Astrocyte of the hippocampus (primary cell): ENCODE measurements at regions not wholly inside any gene's neighbourhood (a gene's known extent, or its start where the extent isn't known, plus 50 kb on each side); places are given as distances from the start of the nearest gene placed in this dataset.
"Not testable (repeated sequence)": the region's sequence is repeated elsewhere in the genome, so short reads cannot be mapped to it uniquely, and the experiment has no call there.

Source experiments
- DNase-seq: peaks from one replicate; pipeline ENCODE4 v3.0.0; 2011; ENCODE audit warnings: low read depth, low spot score

DNA sequence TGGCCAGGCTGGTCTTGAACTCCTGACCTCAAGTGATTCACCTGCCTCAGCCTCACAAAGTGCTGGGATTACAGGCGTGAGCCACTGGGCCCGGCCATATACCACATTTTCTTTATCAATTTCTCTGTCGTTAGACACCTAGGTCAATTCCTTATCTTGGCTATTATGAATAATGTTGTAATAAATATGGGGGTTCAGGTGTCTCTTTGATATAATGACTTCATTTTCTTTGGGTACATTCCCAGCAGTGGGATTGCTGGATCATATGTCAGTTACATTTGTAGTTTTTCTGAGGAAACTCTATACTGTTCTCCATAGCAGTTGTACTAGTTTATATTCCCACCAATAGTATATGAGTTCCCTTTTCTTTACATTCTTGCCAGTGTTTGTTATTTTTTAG lies 67.8 kb upstream of the DDHD1 start:
- no peak for DNase-seq

DNA sequence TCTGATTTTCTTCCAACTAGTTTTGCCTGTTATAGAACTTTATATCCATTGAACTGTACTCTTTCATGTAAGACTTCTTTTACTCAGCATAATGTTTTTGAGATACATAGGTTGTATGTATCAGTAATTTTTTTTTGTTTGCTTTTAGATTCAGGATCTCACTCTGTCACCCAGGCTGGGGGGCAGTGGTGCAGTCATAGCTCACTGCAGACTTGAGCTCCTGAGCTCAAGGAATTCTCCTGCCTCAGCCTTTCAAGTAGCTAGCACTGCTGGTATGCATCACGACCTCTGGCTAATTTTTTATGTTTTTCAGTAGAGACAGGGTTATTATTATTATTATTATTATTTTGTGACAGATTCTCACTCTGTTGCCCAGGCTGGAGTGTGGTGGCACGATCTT lies 65.0 kb upstream of the DDHD1 start:
- no peak for DNase-seq

DNA sequence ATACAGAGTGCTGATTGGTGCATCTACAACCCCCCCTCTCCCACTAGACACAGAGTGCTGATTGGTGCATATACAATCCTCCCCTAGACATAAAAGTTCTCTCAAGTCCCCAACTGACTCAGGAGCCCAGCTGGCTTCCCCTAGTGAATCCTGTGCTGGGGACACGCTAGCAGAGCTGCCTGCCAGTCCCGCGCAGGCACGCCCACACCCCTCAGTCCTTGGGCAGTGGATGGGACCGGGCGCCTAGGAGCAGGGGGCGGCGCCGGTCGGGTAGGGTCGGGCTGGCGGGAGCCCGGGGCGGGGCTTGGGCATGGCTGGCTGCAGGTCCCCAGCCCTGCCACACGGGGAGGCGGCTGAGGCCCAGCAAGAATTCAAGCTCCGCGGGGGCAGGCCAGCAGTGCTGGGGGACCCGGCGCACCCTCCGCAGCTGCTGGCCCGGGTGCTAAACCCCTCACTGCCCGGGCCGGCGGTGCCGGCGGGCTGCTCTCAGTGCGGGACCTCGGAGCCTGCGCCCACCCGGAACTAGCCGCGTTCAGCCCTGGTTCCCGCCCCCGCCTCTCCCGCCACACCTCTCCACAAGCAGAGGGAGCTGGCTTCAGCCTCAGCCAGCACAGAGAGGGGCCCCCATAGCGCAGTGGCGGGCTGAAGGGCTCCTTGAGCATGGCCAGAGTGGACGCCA lies 64.3 kb upstream of the DDHD1 start:
- peak; percentile 83 for DNase-seq

DNA sequence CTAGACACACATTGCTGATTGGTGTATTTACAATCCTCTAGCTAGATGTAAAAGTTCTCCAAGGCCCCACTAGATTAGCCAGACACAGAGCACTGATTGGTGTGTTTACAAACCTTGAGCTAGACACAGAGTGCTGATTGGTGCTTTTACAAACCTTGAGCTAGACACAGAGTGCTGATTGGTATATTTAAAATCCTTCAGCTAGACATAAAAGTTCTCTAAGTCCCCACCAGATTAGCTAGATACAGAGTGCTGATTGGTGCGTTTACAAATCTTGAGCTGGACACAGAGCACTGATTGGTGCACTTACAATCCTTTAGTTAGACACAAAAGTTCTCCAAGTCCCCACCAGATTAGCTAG lies 63.8 kb upstream of the DDHD1 start:
- DNase-seq = not testable (repeated sequence)

DNA sequence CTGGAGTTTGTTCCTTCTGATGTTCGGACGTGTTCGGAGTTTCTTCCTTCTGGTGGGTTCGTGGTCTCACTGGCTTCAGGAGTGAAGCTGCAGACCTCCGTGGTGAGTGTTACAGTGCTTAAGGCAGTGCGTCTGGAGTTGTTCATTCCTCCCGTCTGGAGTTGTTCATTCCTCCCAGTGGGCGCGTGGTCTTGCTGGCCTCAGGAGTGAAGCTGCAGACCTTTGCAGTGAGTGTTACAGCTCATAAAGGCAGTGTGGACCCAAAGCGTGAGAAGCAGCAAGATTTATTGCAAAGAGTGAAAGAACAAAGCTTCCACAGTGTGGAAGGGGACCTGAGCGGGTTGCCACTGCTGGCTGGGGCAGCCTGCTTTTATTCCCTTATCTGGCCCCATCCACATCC lies 63.4 kb upstream of the DDHD1 start:
- DNase-seq = not testable (repeated sequence)

DNA sequence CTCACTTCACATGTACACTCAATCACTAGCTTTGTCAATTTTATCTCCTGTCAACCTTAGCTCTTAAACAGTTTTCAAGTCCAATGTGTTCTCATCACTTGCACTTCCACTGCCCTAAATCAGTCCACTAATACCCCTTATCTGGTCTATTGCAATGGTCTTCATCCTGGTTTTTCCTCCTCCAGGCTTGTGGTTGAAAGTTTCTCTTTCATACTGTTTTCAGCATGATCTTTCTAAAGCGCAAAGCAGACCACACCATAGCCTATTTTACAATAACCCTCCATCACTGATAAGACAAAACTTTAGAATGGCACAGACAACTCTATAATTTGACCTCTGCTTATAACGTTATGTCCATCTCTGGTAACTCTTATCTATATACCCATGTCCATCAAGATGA lies 62.0 kb upstream of the DDHD1 start:
- no peak for DNase-seq

DNA sequence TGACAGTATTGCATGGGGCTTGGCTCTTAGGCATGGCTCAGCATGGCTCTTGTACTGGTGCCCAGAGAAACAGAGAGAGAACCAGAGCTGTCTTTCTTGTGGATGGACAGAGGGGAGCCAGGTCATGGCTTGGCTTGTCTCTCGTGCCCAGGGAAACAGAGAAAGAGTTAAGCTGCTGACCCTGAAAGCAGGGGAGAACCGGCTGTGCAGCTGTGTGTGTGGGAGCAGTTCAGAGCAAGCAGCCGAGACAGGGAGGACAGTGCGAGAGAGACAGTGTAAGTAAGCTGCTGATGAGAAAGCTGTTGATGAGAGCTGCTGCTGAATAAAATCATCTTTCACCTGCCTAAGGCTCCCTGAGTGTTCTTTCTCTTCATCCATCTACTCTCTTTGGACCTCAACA lies 61.3 kb upstream of the DDHD1 start:
- no peak for DNase-seq

DNA sequence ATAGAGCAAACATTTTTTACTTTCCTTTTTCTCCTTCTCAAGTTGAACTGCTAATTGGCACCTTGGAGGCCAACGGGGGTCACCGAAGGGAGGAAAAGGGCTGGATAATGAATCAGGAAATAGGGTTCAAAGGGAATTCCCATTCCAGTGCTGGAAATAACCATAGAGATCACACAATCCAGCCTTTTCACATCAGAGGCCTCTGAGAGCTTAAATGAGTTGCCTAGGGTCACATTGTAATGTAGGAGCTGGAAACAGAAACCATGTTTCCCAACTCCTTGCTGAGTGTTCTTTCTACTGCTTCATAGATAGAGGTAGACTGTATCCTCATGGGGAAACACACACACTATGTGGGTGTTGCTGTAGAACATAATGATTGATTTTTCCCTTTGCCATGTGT lies 60.6 kb upstream of the DDHD1 start:
- no peak for DNase-seq

DNA sequence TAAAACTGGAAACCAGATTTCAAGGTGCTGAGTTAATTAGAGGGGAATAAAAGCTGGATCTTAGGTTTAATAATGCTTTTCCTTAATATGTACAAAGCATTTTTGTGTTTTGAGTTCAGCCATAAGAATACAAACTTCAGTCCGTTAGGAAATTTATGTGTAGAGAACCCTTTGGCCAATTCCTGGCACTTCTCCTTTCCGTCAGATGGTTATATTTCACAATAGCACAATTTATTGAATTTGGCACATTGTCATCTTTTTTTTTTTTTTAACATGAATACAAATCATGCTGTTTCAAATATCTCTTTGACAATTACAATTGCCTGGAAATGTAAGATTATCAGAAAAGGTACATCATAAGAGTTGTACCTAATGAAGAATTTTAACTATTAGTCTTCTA lies 56.2 kb upstream of the DDHD1 start:
- DNase-seq = no peak
